T-helper 1 cell (primary cell): ENCODE measurements at regions not wholly inside any gene's neighbourhood (a gene's known extent, or its start where the extent isn't known, plus 50 kb on each side); places are given as distances from the start of the nearest gene placed in this dataset.
"Not testable (repeated sequence)": the region's sequence is repeated elsewhere in the genome, so short reads cannot be mapped to it uniquely, and the experiment has no call there.

Experiments
- DNase-seq, 5 donors: peaks; one replicate each; pipeline ENCODE4 v3.0.0-alpha.2; 2012 to 2020

- no peak for DNase-seq
Observed at GRCh38 chr4:155032521-155033229, 175.8 kb upstream of the NPY2R start.

GRCh38 chr4:155033604-155034003 is 174.8 kb upstream of the NPY2R start:
- DNase-seq, result no peak

GRCh38 chr4:155037031-155037430 is 171.4 kb upstream of the NPY2R start:
- no peak for DNase-seq

- no peak for DNase-seq
Observed at GRCh38 chr4:155038459-155038858, 170.0 kb upstream of the NPY2R start.

GRCh38 chr4:155039162-155039561 is 169.3 kb upstream of the NPY2R start:
- DNase-seq, result no peak

- DNase-seq, result no peak
Observed at GRCh38 chr4:155040031-155040430, 168.4 kb upstream of the NPY2R start.

GRCh38 chr4:155042014-155042413 is 166.4 kb upstream of the NPY2R start:
- no peak for DNase-seq

- DNase-seq, result not testable (repeated sequence)
Observed at GRCh38 chr4:155044251-155044650, 164.2 kb upstream of the NPY2R start.

GRCh38 chr4:155047755-155048154 is 160.7 kb upstream of the NPY2R start:
- DNase-seq, result no peak

- DNase-seq, result not testable (repeated sequence)
Observed at GRCh38 chr4:155054042-155054441, 154.4 kb upstream of the NPY2R start.

- DNase-seq, result no peak
Observed at GRCh38 chr4:155060419-155060818, 148.0 kb upstream of the NPY2R start.

GRCh38 chr4:155060873-155061272 is 147.6 kb upstream of the NPY2R start:
- no peak for DNase-seq

GRCh38 chr4:155062948-155063347 is 145.5 kb upstream of the NPY2R start:
- DNase-seq, result no peak

- DNase-seq, result not testable (repeated sequence)
Observed at GRCh38 chr4:155064934-155065333, 143.5 kb upstream of the NPY2R start.

- no peak for DNase-seq
Observed at GRCh38 chr4:155066871-155067270, 141.6 kb upstream of the NPY2R start.

GRCh38 chr4:155071962-155072361 is 136.5 kb upstream of the NPY2R start:
- no peak for DNase-seq

GRCh38 chr4:155072417-155072816 is 136.0 kb upstream of the NPY2R start:
- DNase-seq, result no peak

- no peak for DNase-seq
Observed at GRCh38 chr4:155073852-155074251, 134.6 kb upstream of the NPY2R start.

- no peak for DNase-seq
Observed at GRCh38 chr4:155076256-155076785, 132.1 kb upstream of the NPY2R start.

GRCh38 chr4:155077452-155078229 is 130.8 kb upstream of the NPY2R start:
- DNase-seq, result no peak

GRCh38 chr4:155079871-155080270 is 128.6 kb upstream of the NPY2R start:
- DNase-seq, result no peak

GRCh38 chr4:155081222-155081621 is 127.2 kb upstream of the NPY2R start:
- DNase-seq, result no peak

- no peak for DNase-seq
Observed at GRCh38 chr4:155085843-155086530, 122.4 kb upstream of the NPY2R start.
